K562 (cell line): ENCODE measurements at regions not wholly inside any gene's neighbourhood (a gene's known extent, or its start where the extent isn't known, plus 50 kb on each side); places are given as distances from the start of the nearest gene placed in this dataset.

Experiments used
- ATAC-seq: fragments of 200-7000 bp; cut with Tn5 transposase; 3 replicates; pipeline ENCODE4 v1.9.1; 2020; ENCODE audit warnings: moderate library complexity
- BruUV-seq: library from RNA; stranded (reverse); fragments of 400-500 nt; replicated peaks from 2 replicates; lab custom pipeline; 2021; lab: Mats Ljungman, UMichigan
- CTCF ChIA-PET: fragments of 300-600 bp; formaldehyde crosslinking; extraction: SDS; loops from one replicate; lab custom pipeline; 2021; ENCODE audit warnings: low intra/inter-chr PET ratio; lab: Yijun Ruan, JAX
- POLR2A ChIA-PET: fragments of 300-600, 350-650 bp; sonication (Branson Sonifier 250); formaldehyde crosslinking; extraction: SDS; loops from one replicate; lab custom pipeline; 2021; ENCODE audit warnings: antibody characterized with exemption, inconsistent platforms; lab: Yijun Ruan, JAX
- DNase-seq, 4 experiments: peaks; one replicate each; pipeline versions ENCODE4 v3.0.0 to v3.0.0-alpha.2; 2011 to 2018; ENCODE audit warnings: low spot score in 3 of 4, mixed read lengths in 3 of 4; ENCODE audit errors: extremely low read depth in 1 of 4
- FAIRE-seq: peaks from 2 replicates; lab custom pipeline; 2011; peaks lifted over from hg19 to GRCh38; lab: Jason Lieb, UNC
- H2AFZ ChIP-seq: 2 replicates; pipeline ENCODE4 v1.6.0; 2011; ENCODE audit warnings: low read depth, low read length, control low read depth, inconsistent platforms
- H3K27ac ChIP-seq: fragments of 200-600 bp; 3 replicates; pipeline ENCODE4 v1.8.0; 2011; ENCODE audit warnings: low read depth, mild to moderate bottlenecking, control low read depth, inconsistent platforms, low read length, moderate library complexity, mixed read lengths; ENCODE audit errors: extremely low read depth
- H3K27me3 ChIP-seq, 2 experiments: fragments of 300-600 bp in 1 of 2; 2 replicates in 1 of 2; 3 replicates in 1 of 2; pipeline versions ENCODE4 v1.6.0 to v1.8.0; 2011; ENCODE audit warnings: inconsistent platforms in 2 of 2, low read length in 2 of 2, mild to moderate bottlenecking in 1 of 2, mixed read lengths in 1 of 2, moderate library complexity in 1 of 2; ENCODE audit not compliant: control insufficient read depth in 2 of 2, insufficient read depth in 2 of 2
- H3K36me3 ChIP-seq: fragments of 300-600 bp; 3 replicates; pipeline ENCODE4 v1.8.0; 2011; ENCODE audit warnings: mild to moderate bottlenecking, low read length, inconsistent platforms; ENCODE audit not compliant: control insufficient read depth, insufficient read depth
- H3K4me1 ChIP-seq, 2 experiments: fragments of 200-600 bp in 1 of 2; replicated peaks in 1 of 2; 2 replicates in 1 of 2; 3 replicates in 1 of 2; pipeline versions ENCODE4 v1.5.1 to v1.8.0; 2011; ENCODE audit warnings: inconsistent platforms in 2 of 2, low read length in 2 of 2, mild to moderate bottlenecking in 1 of 2, mixed read lengths in 1 of 2, moderate library complexity in 1 of 2; ENCODE audit not compliant: control insufficient read depth in 2 of 2, insufficient read depth in 2 of 2
- H3K4me2 ChIP-seq: 2 replicates; pipeline ENCODE4 v1.6.1; 2011; ENCODE audit warnings: low read length, control low read depth, inconsistent platforms, mixed read lengths; ENCODE audit not compliant: insufficient read depth
- H3K4me3 ChIP-seq: fragments of 200-600 bp; sonication (generic), shearing (Covaris generic); 2 replicates; pipeline ENCODE4 v1.5.1; 2016; ENCODE audit warnings: control low read depth, inconsistent platforms
- H3K79me2 ChIP-seq: fragments of 200-600 bp; 3 replicates; pipeline ENCODE4 v1.8.0; 2011; ENCODE audit warnings: low read length, inconsistent platforms; ENCODE audit not compliant: control insufficient read depth, insufficient read depth
- H3K9ac ChIP-seq, 2 experiments: 2 replicates each; pipeline versions ENCODE4 v1.6.0 to v1.6.1; 2011; ENCODE audit warnings: low read depth in 2 of 2, low read length in 2 of 2, control low read depth in 1 of 2, inconsistent platforms in 1 of 2, mild to moderate bottlenecking in 1 of 2, mixed read lengths in 1 of 2; ENCODE audit not compliant: insufficient read depth in 1 of 2
- H3K9me1 ChIP-seq: one replicate; pipeline ENCODE4 v1.6.0; 2011; ENCODE audit warnings: inconsistent platforms, mild to moderate bottlenecking, low read length, moderate library complexity; ENCODE audit not compliant: control insufficient read depth, insufficient read depth
- H3K9me3 ChIP-seq: replicated peaks from 2 replicates; pipeline ENCODE4 v1.5.1; 2011; ENCODE audit warnings: low read depth, low read length, inconsistent platforms; ENCODE audit not compliant: control insufficient read depth, insufficient read depth
- H4K20me1 ChIP-seq: replicated peaks from 2 replicates; pipeline ENCODE4 v1.6.1; 2011; ENCODE audit warnings: low read length, inconsistent platforms, mixed read lengths; ENCODE audit not compliant: control insufficient read depth, insufficient read depth
- FUS ChIP-seq: fragments of 200-400 bp; formaldehyde crosslinking; optimal IDR thresholded peaks from 2 replicates; pipeline ENCODE3; 2017; ENCODE audit warnings: low read depth, low read length
- HMG20A ChIP-seq: fragments of 450-650 bp; formaldehyde crosslinking; conservative IDR thresholded peaks from 2 replicates; pipeline ENCODE4 v1.4.0; 2020; ENCODE audit warnings: mild to moderate bottlenecking, mixed read lengths
- JUNB ChIP-seq: fragments of 450-650 bp; formaldehyde crosslinking; conservative IDR thresholded peaks from 2 replicates; pipeline ENCODE4 v1.4.0; 2020; ENCODE audit warnings: mild to moderate bottlenecking
- NCOA2 ChIP-seq, 2 experiments: fragments of 450-650 bp; IDR thresholded peaks; 2 replicates each; pipeline ENCODE4 v1.6.1; 2018; ENCODE audit warnings: mild to moderate bottlenecking in 2 of 2, moderate library complexity in 1 of 2; ENCODE audit not compliant: partially characterized antibody in 2 of 2
- OTX1 ChIP-seq: fragments of 450-650 bp; formaldehyde crosslinking; IDR thresholded peaks from 2 replicates; pipeline ENCODE4 v1.4.0; 2022; ENCODE audit warnings: mild to moderate bottlenecking
- SMAD1 ChIP-seq: fragments of 150-350 bp; IDR thresholded peaks from 2 replicates; pipeline ENCODE4 v1.6.1; 2014; ENCODE audit warnings: low read length, low read depth; ENCODE audit not compliant: partially characterized antibody
- SNRNP70 ChIP-seq: fragments of 200-400 bp; formaldehyde crosslinking; optimal IDR thresholded peaks from 2 replicates; pipeline ENCODE3; 2017; ENCODE audit warnings: low read depth, low read length
- TAF7 ChIP-seq: fragments of 450-650 bp; IDR thresholded peaks from 2 replicates; pipeline ENCODE4 v1.6.1; 2016; ENCODE audit warnings: missing genetic modification characterization, missing compliant biosample characterization
- U2AF2 ChIP-seq: fragments of 200-400 bp; formaldehyde crosslinking; optimal IDR thresholded peaks from 2 replicates; pipeline ENCODE3; 2017; ENCODE audit warnings: low read depth, mild to moderate bottlenecking, low read length
- ZNF175 ChIP-seq: fragments of 200-800 bp; sonication (Bioruptor generic); IDR thresholded peaks from 2 replicates; pipeline ENCODE4 v1.6.1; 2016; ENCODE audit warnings: low read depth, mild to moderate bottlenecking, missing genetic modification characterization, missing compliant biosample characterization
- ZNF696 ChIP-seq: fragments of 250-450 bp; sonication (Bioruptor Pico); conservative IDR thresholded peaks from 2 replicates; pipeline ENCODE4 v1.4.0; 2020; ENCODE audit warnings: mild to moderate bottlenecking, moderate library complexity
- ZNF780A ChIP-seq: fragments of 250-450 bp; sonication (Bioruptor Pico); IDR thresholded peaks from 2 replicates; pipeline ENCODE4 v1.5.0; 2021; ENCODE audit warnings: mild to moderate bottlenecking
- WGBS: fragments of 100-300 bp; shearing (Covaris generic); methylation state at CpG from one replicate; pipeline ENCODE4 v1.1.6; 2016; ENCODE audit warnings: low coverage, mixed read lengths; ENCODE audit not compliant: insufficient coverage; ENCODE audit errors: missing lambda C conversion rate; 5-methylcytosine and 5-hydroxymethylcytosine counted together
- in situ Hi-C: fragments of 300-500 bp; cut with MboI; formaldehyde crosslinking; loops from 4 replicates; pipeline ENCODE4 v1.15.0; 2018; ENCODE audit warnings: inconsistent platforms, mixed read lengths
- intact Hi-C: fragments of 100-400 bp; cut with micrococcal nuclease; formaldehyde crosslinking; loops from 2 replicates; pipeline ENCODE4 v1.14.2; 2022
- TF ChIP-seq, protein P1 (sequence below): fragments of 450-650 bp; IDR thresholded peaks from 2 replicates; pipeline ENCODE4 v1.6.1; 2016
- TF ChIP-seq, protein P2 (sequence below): fragments of 250-450 bp; sonication (Bioruptor Pico); IDR thresholded peaks from 2 replicates; pipeline ENCODE4 v1.6.1; 2021; ENCODE audit warnings: mild to moderate bottlenecking
- TF ChIP-seq, protein P3 (sequence below): IDR thresholded peaks from 2 replicates; pipeline ENCODE4 v1.6.1; 2011; ENCODE audit not compliant: insufficient read length; ENCODE audit errors: extremely low read depth
- TF ChIP-seq, protein P4 (sequence below): fragments of 250-450 bp; sonication (Bioruptor Pico); IDR thresholded peaks from 2 replicates; pipeline ENCODE4 v1.4.0; 2020; ENCODE audit warnings: mild to moderate bottlenecking, moderate library complexity, borderline replicate concordance

DNA sequence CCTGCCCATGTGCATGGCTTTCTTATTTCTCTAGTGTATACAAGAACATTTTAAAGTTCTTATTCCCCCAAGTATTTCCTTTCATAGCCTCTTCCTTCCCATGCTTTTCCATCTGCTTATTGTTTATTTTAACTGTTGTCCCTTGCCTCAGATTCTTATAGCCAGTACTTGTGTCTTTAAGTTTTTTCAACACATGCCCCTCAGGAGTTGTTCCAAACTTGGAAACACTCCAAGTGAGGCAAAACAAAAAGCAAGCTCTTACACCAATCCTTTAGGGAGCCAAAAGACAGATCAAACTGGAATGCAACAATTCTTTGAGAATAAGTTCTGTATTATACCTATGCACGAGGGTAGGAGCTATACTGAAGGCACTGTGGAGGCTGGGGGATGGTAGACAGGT, 222.0 kb upstream of the STK26 start:
- no TSS peak for BruUV-seq
- Histone ChIP-seq H3K9me3 (no peaks in the 10 kb centered on the region), H3K4me3 (no peak overlapping the region), H3K36me3 (peaks cover 21% of the 10 kb centered on the region; the same call in 1 of the 3 replicates), H3K27me3 (no peaks in the 10 kb centered on the region), H3K9ac (no peak overlapping the region), H3K27ac (no peak overlapping the region), H3K79me2 (no peaks in the 10 kb centered on the region), H3K4me1 (no peaks in the 10 kb centered on the region), H4K20me1 (no peaks in the 10 kb centered on the region), H3K4me2 (no peak overlapping the region), H2AFZ (no peak overlapping the region), H3K9me1 (no peaks in the 10 kb centered on the region)
- FAIRE-seq, result no peak
- in situ Hi-C loops (no loop called here), intact Hi-C loops (no loop called here)
- 64% methylated on average over 1 of the region's 1 CpG for WGBS
- DNase-seq, result no peak
- ATAC-seq, result no peak
- TF ChIP-seq, protein P1, sequence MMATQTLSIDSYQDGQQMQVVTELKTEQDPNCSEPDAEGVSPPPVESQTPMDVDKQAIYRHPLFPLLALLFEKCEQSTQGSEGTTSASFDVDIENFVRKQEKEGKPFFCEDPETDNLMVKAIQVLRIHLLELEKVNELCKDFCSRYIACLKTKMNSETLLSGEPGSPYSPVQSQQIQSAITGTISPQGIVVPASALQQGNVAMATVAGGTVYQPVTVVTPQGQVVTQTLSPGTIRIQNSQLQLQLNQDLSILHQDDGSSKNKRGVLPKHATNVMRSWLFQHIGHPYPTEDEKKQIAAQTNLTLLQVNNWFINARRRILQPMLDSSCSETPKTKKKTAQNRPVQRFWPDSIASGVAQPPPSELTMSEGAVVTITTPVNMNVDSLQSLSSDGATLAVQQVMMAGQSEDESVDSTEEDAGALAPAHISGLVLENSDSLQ, result no peak
- TF ChIP-seq NCOA2 (IDR thresholded peaks at IDR 0.05; ENCODE audit: partially characterized antibody in 2 of 2), result no peak
- no peak for TF ChIP-seq OTX1 (CRISPR knock-in tag)
- TF ChIP-seq, protein P2, sequence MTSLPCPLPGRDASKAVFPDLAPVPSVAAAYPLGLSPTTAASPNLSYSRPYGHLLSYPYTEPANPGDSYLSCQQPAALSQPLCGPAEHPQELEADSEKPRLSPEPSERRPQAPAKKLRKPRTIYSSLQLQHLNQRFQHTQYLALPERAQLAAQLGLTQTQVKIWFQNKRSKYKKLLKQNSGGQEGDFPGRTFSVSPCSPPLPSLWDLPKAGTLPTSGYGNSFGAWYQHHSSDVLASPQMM (CRISPR knock-in tag), result no peak
- TF ChIP-seq FUS, result no peak
- TF ChIP-seq ZNF696 (CRISPR knock-in tag), result no peak
- TF ChIP-seq TAF7 (tag), result no peak
- TF ChIP-seq, protein P3, sequence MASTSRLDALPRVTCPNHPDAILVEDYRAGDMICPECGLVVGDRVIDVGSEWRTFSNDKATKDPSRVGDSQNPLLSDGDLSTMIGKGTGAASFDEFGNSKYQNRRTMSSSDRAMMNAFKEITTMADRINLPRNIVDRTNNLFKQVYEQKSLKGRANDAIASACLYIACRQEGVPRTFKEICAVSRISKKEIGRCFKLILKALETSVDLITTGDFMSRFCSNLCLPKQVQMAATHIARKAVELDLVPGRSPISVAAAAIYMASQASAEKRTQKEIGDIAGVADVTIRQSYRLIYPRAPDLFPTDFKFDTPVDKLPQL, result no peak
- TF ChIP-seq, protein P4, sequence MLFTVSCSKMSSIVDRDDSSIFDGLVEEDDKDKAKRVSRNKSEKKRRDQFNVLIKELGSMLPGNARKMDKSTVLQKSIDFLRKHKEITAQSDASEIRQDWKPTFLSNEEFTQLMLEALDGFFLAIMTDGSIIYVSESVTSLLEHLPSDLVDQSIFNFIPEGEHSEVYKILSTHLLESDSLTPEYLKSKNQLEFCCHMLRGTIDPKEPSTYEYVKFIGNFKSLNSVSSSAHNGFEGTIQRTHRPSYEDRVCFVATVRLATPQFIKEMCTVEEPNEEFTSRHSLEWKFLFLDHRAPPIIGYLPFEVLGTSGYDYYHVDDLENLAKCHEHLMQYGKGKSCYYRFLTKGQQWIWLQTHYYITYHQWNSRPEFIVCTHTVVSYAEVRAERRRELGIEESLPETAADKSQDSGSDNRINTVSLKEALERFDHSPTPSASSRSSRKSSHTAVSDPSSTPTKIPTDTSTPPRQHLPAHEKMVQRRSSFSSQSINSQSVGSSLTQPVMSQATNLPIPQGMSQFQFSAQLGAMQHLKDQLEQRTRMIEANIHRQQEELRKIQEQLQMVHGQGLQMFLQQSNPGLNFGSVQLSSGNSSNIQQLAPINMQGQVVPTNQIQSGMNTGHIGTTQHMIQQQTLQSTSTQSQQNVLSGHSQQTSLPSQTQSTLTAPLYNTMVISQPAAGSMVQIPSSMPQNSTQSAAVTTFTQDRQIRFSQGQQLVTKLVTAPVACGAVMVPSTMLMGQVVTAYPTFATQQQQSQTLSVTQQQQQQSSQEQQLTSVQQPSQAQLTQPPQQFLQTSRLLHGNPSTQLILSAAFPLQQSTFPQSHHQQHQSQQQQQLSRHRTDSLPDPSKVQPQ (CRISPR knock-in tag), result no peak
- no peak for TF ChIP-seq JUNB (CRISPR knock-in tag)
- TF ChIP-seq ZNF175, result no peak
- no peak for TF ChIP-seq SMAD1
- no peak for TF ChIP-seq ZNF780A (CRISPR knock-in tag)
- TF ChIP-seq HMG20A (CRISPR knock-in tag), result no peak
- TF ChIP-seq SNRNP70, result no peak
- TF ChIP-seq U2AF2, result no peak
- CTCF ChIA-PET, result no interaction called here
- POLR2A ChIA-PET, result no interaction called here
